ENCODE measurements at regions not wholly inside any gene's neighbourhood (a gene's known extent, or its start where the extent isn't known, plus 50 kb on each side); places are given as distances from the start of the nearest gene placed in this dataset.

DNA sequence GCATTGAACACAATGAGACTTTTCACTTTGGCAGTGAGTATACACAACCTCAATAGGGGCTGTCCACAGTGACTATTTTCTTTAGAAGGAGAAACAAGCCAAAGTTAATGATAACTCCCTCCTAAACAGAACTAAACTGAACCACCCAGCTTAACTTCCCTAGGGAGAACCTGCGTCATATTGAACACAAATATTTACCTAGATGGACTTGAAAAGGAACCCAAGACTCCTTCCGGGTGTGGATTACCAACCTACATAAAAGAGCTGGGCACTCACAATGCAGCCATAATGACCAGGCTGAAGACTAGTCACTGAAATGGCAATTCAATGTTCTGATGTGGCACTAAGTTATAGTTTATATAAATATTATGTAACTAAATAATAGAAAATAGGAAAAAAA, 160.6 kb downstream of the IBTK start:
- 81 to 91% (median 88%) methylated on average over 2 of the region's 2 CpGs for WGBS, 3 donors
- Histone ChIP-seq H3K4me1 (ENCODE audit: insufficient read depth) (no peaks in the 10 kb centered on the region), H3K27me3 (no peaks in the 10 kb centered on the region), H3K9me3 (no peaks in the 10 kb centered on the region), H3K27ac (no peak overlapping the region), H3K36me3 (no peaks in the 10 kb centered on the region), H3K4me3 (no peak overlapping the region)
- intact Hi-C loops (cut with DNase I) = no loop called here
- no peak for TF ChIP-seq EP300 (IDR thresholded peaks at IDR 0.05)
- no peak for TF ChIP-seq POLR2A (IDR thresholded peaks at IDR 0.05)
- TF ChIP-seq, protein P1, sequence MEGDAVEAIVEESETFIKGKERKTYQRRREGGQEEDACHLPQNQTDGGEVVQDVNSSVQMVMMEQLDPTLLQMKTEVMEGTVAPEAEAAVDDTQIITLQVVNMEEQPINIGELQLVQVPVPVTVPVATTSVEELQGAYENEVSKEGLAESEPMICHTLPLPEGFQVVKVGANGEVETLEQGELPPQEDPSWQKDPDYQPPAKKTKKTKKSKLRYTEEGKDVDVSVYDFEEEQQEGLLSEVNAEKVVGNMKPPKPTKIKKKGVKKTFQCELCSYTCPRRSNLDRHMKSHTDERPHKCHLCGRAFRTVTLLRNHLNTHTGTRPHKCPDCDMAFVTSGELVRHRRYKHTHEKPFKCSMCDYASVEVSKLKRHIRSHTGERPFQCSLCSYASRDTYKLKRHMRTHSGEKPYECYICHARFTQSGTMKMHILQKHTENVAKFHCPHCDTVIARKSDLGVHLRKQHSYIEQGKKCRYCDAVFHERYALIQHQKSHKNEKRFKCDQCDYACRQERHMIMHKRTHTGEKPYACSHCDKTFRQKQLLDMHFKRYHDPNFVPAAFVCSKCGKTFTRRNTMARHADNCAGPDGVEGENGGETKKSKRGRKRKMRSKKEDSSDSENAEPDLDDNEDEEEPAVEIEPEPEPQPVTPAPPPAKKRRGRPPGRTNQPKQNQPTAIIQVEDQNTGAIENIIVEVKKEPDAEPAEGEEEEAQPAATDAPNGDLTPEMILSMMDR (IDR thresholded peaks at IDR 0.05) = no peak
- no peak for DNase-seq

DNA sequence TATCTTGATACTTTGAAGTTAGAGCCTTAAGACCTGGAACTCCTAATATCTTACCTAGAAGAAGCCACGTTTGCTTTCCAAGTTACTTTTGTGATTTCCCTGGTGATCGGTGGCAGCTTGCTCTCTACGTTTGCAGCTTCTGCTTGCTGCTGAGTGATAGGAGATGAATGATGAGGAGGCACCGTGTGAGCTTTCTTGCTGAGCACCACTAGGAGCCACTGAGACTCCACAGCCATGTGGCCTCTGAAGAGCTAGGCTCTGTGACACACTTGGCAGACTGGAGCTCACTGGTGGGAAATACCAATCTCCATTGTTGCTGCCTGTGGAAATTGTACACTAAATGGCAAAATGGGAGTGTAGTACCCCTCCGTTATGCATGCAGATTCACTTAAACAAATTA, 161.8 kb downstream of the IBTK start:
- H3K27ac ChIP-seq = no peak overlapping the region
- TF ChIP-seq, protein P1 (IDR thresholded peaks at IDR 0.05) = no peak
- TF ChIP-seq EP300 (IDR thresholded peaks at IDR 0.05) (no peak), POLR2A (IDR thresholded peaks at IDR 0.05) (no peak)
- DNase-seq = no peak
- H3K9me3 ChIP-seq = no peaks in the 10 kb centered on the region
- no peaks in the 10 kb centered on the region for H3K4me1 ChIP-seq (ENCODE audit: insufficient read depth)
- intact Hi-C loops (cut with DNase I) = loop anchor here in 1 of 4 donors (2.0 kb wide), 1 partner anchor 61 kb away; no protein-coding TSS in a partner anchor
- H3K27me3 ChIP-seq = no peaks in the 10 kb centered on the region
- WGBS, 3 donors = 66 to 69% (median 68%) methylated on average over 5 of the region's 5 CpGs
- H3K36me3 ChIP-seq = no peaks in the 10 kb centered on the region
- H3K4me3 ChIP-seq = no peak overlapping the region

DNA sequence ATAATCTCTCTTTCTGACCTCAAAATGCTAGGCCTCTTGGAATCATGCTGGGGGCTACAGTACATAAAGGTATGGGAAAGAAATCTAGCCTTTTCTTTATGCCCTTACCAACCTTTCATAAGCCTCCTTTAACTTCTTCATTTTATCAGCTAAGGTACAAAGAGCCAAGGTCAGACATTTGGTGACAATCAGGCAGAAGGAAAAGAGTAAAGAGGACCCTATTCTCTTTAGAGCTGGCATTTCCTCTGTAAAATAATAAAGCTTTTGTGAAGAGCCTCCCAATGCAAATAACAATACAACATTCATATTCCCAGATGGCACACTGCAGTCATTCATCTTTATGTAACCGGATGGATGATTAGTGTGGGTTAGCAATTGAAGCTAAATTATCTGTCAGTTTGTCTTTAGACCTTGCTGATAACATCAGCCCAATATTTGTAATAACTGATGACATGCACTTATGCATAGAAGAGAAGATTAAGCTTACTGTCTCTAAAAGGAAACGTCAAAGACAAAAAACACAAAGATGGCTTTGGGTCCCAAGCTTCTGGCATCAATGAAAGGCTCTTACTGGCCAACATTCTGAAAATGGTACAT, 163.1 kb downstream of the IBTK start:
- Histone ChIP-seq H3K4me1 (ENCODE audit: insufficient read depth) (no peaks in the 10 kb centered on the region), H3K27me3 (no peaks in the 10 kb centered on the region), H3K9me3 (no peaks in the 10 kb centered on the region), H3K36me3 (no peaks in the 10 kb centered on the region), H3K4me3 (no peak overlapping the region), H3K27ac (no peak overlapping the region)
- no peak for DNase-seq
- intact Hi-C loops (cut with DNase I) = loop anchor here in 1 of 4 donors (2.0 kb wide), 1 partner anchor 62 kb away; no protein-coding TSS in a partner anchor
- TF ChIP-seq POLR2A (IDR thresholded peaks at IDR 0.05) = no peak
- TF ChIP-seq, protein P1 (IDR thresholded peaks at IDR 0.05) = no peak
- WGBS, 3 donors = 84 to 86% (median 86%) methylated on average over 2 of the region's 2 CpGs

- no peaks in the 10 kb centered on the region for H3K27me3 ChIP-seq
- no peaks in the 10 kb centered on the region for H3K36me3 ChIP-seq
- 87 to 93% (median 88%) methylated on average over 1 of the region's 1 CpG for WGBS, 3 donors
- no peaks in the 10 kb centered on the region for H3K4me1 ChIP-seq (ENCODE audit: insufficient read depth)
- H3K9me3 ChIP-seq = no peaks in the 10 kb centered on the region
- H3K27ac ChIP-seq = no peak overlapping the region
- DNase-seq = no peak
- no peak overlapping the region for H3K4me3 ChIP-seq
- TF ChIP-seq EP300 (IDR thresholded peaks at IDR 0.05) (no peak), POLR2A (IDR thresholded peaks at IDR 0.05) (no peak)
- TF ChIP-seq, protein P1 (IDR thresholded peaks at IDR 0.05) = no peak
- intact Hi-C loops (cut with DNase I) = loop anchor here in 1 of 4 donors (2.0 kb wide), 1 partner anchor 63 kb away; no protein-coding TSS in a partner anchor
Measured at GRCh38 chr6:82083646-82084045, 163.9 kb downstream of the IBTK start.
